Smooth muscle cell (in vitro differentiated cells): ENCODE measurements at regions not wholly inside any gene's neighbourhood (a gene's known extent, or its start where the extent isn't known, plus 50 kb on each side); places are given as distances from the start of the nearest gene placed in this dataset.
A peak's percentile ranks its signal among the peaks of the same experiment; 100 is the strongest.
"Not testable (repeated sequence)": the region's sequence is repeated elsewhere in the genome, so short reads cannot be mapped to it uniquely, and the experiment has no call there.

Experiments used
- DNase-seq: peaks from one replicate; lab custom pipeline; 2025; ENCODE audit not compliant: unreplicated experiment; lab: John Stamatoyannopoulos, UW
- H2AFZ ChIP-seq: fragments of 200-600 bp; sonication (generic); 2 replicates; pipeline ENCODE4 v1.6.0; 2016; ENCODE audit warnings: antibody characterized with exemption, low read depth, mild to moderate bottlenecking
- H3F3A ChIP-seq: fragments of 200-600 bp; sonication (generic); 2 replicates; pipeline ENCODE4 v1.6.0; 2017; ENCODE audit warnings: antibody characterized with exemption, low read depth
- H3K27ac ChIP-seq: fragments of 200-600 bp; sonication (generic); 2 replicates; pipeline ENCODE4 v1.5.1; 2016; ENCODE audit warnings: low read depth, mild to moderate bottlenecking
- H3K27me3 ChIP-seq: fragments of 200-600 bp; sonication (generic); 2 replicates; pipeline ENCODE4 v1.6.1; 2016; ENCODE audit warnings: low read depth, mild to moderate bottlenecking
- H3K36me3 ChIP-seq: fragments of 200-600 bp; sonication (generic); 2 replicates; pipeline ENCODE4 v1.5.1; 2016; ENCODE audit warnings: low read depth
- H3K4me1 ChIP-seq: fragments of 200-600 bp; sonication (generic); 2 replicates; pipeline ENCODE4 v1.5.1; 2016; ENCODE audit warnings: low read depth
- H3K4me2 ChIP-seq: fragments of 200-600 bp; sonication (generic); 2 replicates; pipeline ENCODE4 v1.6.0; 2016; ENCODE audit warnings: mild to moderate bottlenecking
- H3K4me3 ChIP-seq: fragments of 200-600 bp; sonication (generic); 2 replicates; pipeline ENCODE4 v1.5.1; 2016; ENCODE audit warnings: mild to moderate bottlenecking
- H3K79me2 ChIP-seq: fragments of 200-600 bp; sonication (generic); 2 replicates; pipeline ENCODE4 v1.6.0; 2016; ENCODE audit warnings: low read depth, mild to moderate bottlenecking
- H3K9ac ChIP-seq: fragments of 200-600 bp; sonication (generic); 2 replicates; pipeline ENCODE4 v1.6.0; 2016; ENCODE audit warnings: low read depth
- H3K9me3 ChIP-seq: fragments of 200-600 bp; sonication (generic); replicated peaks from 2 replicates; pipeline ENCODE4 v1.5.1; 2016; ENCODE audit warnings: low read depth
- H4K20me1 ChIP-seq: fragments of 200-600 bp; sonication (generic); 2 replicates; pipeline ENCODE4 v1.6.0; 2016; ENCODE audit warnings: low read depth
- WGBS: methylation state at CpG from one replicate; pipeline ENCODE4 v1.1.7; 2016; ENCODE audit warnings: low lambda C conversion rate; 5-methylcytosine and 5-hydroxymethylcytosine counted together
- TF ChIP-seq, protein P1 (sequence below): fragments of 200-600 bp; sonication (generic); IDR thresholded peaks from 2 replicates; pipeline ENCODE4 v1.5.1; 2017; ENCODE audit warnings: borderline replicate concordance, mild to moderate bottlenecking, antibody characterized with exemption; ENCODE audit not compliant: insufficient read depth, poor library complexity, severe bottlenecking

DNA sequence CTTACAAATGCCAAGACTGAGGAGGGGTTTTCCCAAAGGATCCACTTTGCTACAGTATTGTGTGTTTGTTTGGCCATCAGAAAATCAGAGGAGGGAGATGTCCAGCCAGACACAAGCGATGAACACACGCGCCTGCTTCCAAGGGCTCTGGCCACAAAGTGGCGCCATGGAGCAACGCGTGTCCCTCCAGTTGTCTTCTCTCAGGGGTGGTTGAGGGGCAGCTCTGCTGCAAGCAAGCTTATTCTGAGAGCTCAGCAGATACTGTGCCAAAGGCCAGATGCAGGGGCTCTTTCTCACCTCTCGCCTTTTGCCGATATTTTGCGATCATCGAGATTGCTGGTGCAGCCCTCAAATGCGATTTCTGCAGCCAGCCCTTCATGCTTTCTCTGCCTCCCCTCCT, 88.9 kb upstream of the OSBPL11 start:
- no peak overlapping the region for H2AFZ ChIP-seq
- H3K36me3 ChIP-seq, result no peaks in the 10 kb centered on the region

DNA sequence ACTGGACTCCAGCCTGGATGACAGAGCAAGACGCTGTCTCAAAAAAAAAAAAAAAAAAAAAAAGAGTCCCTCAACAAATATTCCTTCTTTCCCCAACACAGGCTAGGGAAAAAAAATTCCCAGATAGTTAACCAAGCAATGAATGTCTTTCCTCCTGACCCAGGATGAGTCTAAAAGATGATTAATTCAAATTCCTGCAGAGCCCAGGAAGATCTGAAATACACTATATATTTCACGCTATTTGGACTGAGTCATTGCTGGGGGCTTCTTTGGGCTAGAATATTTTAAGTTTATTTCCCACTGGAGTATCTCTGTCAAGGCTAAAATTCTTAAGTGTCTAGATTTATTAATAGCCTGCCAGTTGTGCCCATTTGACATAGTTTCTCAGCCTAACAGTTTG, 90.4 kb upstream of the OSBPL11 start:
- not testable (repeated sequence) for H3K27me3 ChIP-seq, DNase-seq, H3K4me3 ChIP-seq, H3F3A ChIP-seq, H3K9ac ChIP-seq, H3K79me2 ChIP-seq, H4K20me1 ChIP-seq, H3K4me1 ChIP-seq, H3K36me3 ChIP-seq, H3K4me2 ChIP-seq, H2AFZ ChIP-seq, H3K27ac ChIP-seq, H3K9me3 ChIP-seq
- WGBS, result 68% methylated on average over 2 of the region's 2 CpGs

More for the DNA sequence above, 88.9 kb upstream of the OSBPL11 start:
- no peaks in the 10 kb centered on the region for H3K79me2 ChIP-seq
- no peak overlapping the region for H3K4me3 ChIP-seq
- no peaks in the 10 kb centered on the region for H3F3A ChIP-seq
- no peaks in the 10 kb centered on the region for H3K4me1 ChIP-seq
- TF ChIP-seq, protein P1, sequence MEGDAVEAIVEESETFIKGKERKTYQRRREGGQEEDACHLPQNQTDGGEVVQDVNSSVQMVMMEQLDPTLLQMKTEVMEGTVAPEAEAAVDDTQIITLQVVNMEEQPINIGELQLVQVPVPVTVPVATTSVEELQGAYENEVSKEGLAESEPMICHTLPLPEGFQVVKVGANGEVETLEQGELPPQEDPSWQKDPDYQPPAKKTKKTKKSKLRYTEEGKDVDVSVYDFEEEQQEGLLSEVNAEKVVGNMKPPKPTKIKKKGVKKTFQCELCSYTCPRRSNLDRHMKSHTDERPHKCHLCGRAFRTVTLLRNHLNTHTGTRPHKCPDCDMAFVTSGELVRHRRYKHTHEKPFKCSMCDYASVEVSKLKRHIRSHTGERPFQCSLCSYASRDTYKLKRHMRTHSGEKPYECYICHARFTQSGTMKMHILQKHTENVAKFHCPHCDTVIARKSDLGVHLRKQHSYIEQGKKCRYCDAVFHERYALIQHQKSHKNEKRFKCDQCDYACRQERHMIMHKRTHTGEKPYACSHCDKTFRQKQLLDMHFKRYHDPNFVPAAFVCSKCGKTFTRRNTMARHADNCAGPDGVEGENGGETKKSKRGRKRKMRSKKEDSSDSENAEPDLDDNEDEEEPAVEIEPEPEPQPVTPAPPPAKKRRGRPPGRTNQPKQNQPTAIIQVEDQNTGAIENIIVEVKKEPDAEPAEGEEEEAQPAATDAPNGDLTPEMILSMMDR, result peak; percentile 24
- no peak overlapping the region for H3K4me2 ChIP-seq
- no peak overlapping the region for H3K27ac ChIP-seq
- no peaks in the 10 kb centered on the region for H3K9me3 ChIP-seq
- WGBS, result 39% methylated on average over 11 of the region's 11 CpGs
- DNase-seq, result no peak
- H3K9ac ChIP-seq, result no peak overlapping the region
- no peaks in the 10 kb centered on the region for H3K27me3 ChIP-seq
- no peaks in the 10 kb centered on the region for H4K20me1 ChIP-seq

DNA sequence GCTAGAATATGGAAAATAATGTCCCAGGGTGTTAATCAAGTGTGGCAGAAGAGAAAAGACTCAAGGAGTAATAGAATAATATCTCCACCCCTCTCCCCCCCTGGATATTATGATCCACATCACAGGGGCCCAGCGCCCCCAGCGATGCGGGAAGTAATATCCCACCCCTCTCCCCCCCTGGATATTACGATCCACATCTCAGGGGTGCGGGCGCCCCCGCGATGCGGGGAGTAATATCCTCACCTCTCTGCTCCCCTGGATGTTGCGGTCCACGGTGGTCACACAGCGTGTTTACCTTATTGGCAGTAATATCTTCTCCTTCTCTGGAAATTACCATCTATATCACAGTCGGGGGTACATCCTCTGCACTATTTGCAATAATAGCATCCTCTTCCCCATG, 97.1 kb upstream of the OSBPL11 start:
- TF ChIP-seq, protein P1, result no peak

DNA sequence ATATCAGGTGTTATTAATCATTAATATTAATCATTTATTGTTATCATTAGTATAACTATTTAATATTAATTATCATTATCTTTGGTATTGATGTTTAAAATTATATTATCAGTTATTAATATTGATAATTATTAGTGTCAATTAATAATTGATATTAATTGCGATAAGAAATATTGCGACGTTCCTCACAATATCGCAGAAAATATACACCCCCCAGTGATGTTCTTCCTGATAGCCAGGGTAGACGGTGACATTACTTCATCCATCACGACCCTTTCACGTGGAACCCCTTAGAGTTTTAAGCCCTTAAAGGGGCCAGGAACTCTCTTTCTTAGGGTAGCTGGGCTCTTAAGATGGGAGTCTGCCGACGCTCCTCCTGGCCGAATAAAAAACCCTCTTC, 98.6 kb upstream of the OSBPL11 start:
- TF ChIP-seq, protein P1, result no peak
- Histone ChIP-seq H3K27ac (no peak overlapping the region), H3K79me2 (no peaks in the 10 kb centered on the region), H2AFZ (no peak overlapping the region), H3K4me2 (no peak overlapping the region), H3F3A (no peaks in the 10 kb centered on the region), H3K9me3 (no peaks in the 10 kb centered on the region), H3K36me3 (no peaks in the 10 kb centered on the region), H4K20me1 (no peaks in the 10 kb centered on the region), H3K9ac (no peak overlapping the region), H3K4me3 (no peak overlapping the region), H3K27me3 (no peaks in the 10 kb centered on the region), H3K4me1 (no peaks in the 10 kb centered on the region)
- no peak for DNase-seq
- 94% methylated on average over 10 of the region's 10 CpGs for WGBS

More for the DNA sequence above, 97.1 kb upstream of the OSBPL11 start:
- Histone ChIP-seq H3K27me3 (no peaks in the 10 kb centered on the region), H3K4me1 (no peaks in the 10 kb centered on the region), H3F3A (no peaks in the 10 kb centered on the region), H3K4me3 (no peak overlapping the region), H3K79me2 (no peaks in the 10 kb centered on the region), H3K36me3 (no peaks in the 10 kb centered on the region), H3K4me2 (no peak overlapping the region), H4K20me1 (no peaks in the 10 kb centered on the region), H2AFZ (no peak overlapping the region), H3K9ac (no peak overlapping the region), H3K27ac (no peak overlapping the region), H3K9me3 (no peaks in the 10 kb centered on the region)
- 92% methylated on average over 13 of the region's 13 CpGs for WGBS
- DNase-seq, result no peak
